GM21786 (cell line): ENCODE measurements at regions not wholly inside any gene's neighbourhood (a gene's known extent, or its start where the extent isn't known, plus 50 kb on each side); places are given as distances from the start of the nearest gene placed in this dataset.

Experiments
- ATAC-seq: cut with Tn5 transposase; IDR thresholded peaks from one replicate; pipeline ENCODE4 v1.9.1; 2021; ENCODE audit not compliant: unreplicated experiment

DNA sequence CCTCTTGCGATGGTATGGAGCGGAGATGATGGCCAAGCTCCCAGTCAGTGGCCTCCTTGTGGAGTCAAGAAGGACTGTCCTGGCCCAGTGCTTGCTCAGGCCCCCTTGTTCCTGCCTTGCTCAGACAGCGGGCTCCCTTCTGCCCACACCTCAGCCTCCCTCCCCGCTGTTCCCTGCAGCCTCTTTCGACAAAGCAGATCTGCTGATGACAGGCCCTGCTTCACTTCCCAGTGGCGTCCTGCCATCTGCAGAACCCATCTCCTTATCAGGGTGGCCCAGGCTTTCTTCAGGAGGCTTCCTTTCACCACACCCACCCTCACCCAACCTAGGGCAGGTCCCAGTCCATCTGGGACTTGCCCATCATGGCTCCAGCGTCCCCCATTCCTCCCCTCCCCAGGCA lies 80.0 kb downstream of the CLDN34 start:
- no peak for ATAC-seq

DNA sequence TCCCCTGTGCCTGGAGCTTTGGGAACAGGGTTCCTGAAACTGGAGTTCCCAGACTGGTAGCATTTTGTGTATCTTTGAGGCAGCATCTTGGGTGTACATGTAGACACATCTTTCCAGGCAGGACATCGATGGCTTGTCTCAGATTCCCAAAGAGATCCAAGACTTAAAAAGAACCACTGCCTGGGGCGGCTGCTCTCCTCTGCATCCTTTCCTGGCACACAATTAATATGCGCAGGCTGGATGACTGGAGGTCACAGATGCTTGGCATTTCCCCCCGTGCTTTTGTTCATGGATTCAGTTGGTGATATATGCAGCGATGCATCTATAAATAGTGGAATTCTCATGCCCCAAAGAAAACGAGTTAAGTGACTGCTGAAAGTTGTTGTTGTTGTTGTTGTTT lies 80.5 kb downstream of the CLDN34 start:
- ATAC-seq: no peak

DNA sequence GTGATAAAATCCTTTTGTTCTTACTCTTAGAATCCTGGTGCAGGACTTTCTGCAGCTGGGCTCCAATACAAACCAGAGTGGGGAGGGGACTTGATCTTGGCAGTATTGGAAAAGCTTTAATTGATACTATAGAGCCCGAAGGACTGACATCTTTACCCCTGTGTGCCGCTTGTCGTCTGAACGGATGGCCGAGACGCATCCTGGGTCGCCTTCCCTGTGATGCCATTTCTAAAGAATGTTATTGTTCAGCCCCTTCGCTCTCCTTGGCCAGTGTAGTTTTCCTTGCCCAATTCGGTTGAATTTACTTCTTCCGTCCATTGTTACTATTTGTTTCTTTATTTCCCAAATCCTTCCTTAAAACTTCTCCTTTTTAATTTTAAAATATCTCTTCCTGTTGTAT lies 80.9 kb downstream of the CLDN34 start:
- ATAC-seq: no peak

DNA sequence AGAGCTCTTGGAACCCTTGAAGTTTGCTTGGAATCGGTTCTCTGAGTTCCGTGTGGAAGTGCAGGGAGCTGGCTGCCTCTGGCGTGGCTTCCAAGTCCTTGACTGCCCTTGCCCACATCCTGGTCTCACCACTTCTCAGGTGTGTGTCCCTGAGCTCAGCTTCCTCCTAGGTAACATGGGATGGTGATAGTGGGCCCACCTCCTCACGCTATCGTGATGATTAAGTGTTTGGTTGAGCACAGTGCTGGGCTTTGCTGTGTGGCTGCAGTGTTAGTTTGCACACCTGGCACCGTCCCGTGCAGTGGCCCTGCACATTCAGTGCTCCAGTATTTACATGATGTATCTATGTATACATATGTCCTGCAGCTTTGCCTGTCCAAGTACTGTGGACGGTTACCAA lies 81.5 kb downstream of the CLDN34 start:
- ATAC-seq: no peak

DNA sequence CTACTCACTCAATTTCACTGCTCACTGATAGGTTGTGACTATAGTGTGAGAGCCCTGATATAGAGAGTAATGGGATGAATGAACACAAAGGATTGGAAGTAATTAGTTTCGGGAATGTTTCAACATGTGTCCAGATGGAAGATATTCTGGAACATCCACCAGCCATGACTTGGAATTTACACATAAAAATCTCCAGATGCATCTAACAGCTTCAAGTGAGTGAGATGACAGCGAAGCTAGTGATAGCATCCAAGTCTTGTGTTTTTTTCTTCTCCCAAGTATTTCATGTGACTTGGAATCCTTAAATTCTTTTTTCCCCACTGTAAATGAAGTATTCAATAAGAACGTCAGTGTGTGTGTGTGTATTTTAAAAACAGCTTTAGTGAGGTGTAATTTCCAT lies 82.1 kb downstream of the CLDN34 start:
- no peak for ATAC-seq

DNA sequence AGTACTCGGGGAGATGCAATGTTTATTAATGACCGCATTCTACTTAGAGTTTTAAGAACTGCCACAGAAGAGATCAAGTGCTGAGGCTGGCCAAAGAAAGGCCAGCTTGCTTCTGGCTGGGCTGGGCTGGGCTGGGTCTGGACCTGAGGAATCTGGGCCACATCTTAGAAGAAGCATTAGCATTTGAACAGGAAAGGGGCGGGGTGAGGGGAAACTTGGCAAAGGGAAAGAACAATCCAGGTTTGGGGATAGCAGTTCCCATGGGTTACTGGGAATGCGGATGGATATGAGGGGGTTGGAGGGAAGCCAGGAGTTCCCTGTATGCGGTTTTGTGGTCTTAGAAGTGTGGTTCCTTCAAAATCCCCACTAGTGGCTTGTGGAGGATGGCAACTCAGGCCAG lies 83.3 kb downstream of the CLDN34 start:
- no peak for ATAC-seq

DNA sequence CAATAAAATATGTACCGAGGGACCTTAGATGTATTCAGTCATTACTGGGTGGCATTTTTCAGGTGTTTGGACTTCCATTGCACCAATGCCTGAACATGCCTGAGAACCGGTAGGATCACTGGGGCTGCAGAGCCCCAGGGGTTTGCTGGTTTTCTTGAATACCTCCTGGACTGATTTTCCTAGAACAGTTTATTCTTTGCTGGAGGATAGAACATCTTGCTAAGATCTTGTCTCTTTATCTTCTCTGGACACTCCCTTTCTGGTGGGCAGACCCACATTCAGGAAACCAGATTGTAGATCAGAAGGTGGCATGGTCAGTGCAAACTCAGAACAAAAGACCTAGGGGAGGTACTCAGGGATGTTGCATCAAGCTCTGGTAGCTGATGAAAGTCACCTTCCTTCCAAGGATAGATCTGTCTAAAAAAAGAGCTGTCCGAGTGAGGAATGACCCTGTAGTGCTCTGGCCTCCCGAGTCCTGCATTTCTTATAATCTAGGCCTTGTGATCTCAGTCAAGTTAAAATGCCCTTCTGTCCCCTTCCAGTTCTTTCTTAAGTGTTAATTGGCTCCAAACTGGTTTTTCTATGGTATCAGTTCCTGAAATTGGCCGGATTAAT lies 84.8 kb downstream of the CLDN34 start:
- no peak for ATAC-seq

DNA sequence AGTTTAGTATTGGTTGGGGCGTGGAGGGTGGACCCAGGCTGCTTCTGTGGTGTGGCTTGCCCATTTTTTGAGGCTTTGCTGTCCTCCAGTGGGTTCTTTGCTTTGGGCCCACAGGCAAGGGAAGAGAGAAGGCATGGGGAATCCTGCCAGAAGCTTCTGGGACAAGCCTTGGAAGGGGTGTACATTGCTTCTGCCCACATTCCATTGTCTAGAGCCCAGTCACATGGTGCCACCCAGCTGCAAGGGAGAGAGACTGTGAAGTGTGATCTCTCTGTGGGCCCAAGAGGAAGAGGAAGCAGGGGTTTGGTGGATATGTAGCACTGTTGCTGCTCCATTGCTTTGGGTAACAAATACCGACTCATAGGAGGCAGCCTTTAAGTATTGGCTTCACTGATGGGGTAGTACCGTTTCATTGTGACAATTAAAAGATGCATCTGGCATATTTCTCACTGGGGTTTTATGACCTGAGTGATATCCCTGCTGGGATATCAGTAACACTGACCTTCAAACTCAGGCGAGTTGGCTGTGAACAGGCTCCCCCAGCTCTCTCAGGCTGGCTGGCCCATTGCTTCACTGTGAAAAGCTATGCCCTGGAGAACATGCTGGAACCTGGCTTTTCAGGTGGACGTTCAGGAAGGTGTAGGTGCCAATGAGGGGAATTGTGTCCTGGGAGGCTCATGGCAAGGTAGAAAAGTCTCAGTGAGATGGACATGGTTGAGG lies 85.9 kb downstream of the CLDN34 start:
- ATAC-seq: no peak

DNA sequence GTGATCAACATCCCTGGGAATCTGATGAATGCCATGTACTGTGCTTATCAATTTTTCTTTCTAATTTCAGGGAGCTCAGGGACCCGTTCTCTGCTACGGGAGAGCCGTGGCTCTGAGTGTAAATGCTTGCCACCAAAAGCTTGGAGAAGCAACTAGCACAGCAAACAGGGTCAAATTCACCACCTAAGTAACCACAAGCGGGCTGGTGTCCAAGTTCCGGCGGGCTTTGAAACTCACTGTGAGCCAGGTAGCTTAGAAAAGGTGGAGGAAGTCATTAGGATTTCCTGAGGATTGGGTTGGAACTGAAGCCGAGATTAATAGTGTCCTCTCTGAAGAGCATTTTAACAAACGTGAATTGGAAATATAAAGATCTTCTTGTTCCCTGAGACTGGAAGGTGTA lies 87.2 kb downstream of the CLDN34 start:
- no peak for ATAC-seq

DNA sequence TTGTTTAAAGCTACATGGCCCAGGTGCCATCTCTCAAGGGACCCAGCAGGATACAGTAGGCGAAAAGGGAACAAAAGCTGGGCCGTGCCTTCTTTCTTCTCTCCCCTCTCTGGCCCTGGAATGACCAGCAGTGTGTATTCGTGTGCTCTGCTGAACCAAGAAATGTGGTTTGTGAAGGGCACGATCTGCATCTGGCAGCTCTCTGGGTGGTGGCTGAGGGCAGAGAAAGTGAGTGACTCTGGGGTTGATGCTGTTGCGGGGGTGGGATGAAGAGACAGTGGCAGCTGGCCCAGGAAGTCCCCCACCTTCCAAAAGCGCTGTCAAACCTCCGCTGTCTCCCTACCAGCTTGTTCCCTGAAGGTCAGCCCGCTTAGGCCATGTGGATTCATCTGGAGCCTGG lies 88.3 kb downstream of the CLDN34 start:
- ATAC-seq: no peak

DNA sequence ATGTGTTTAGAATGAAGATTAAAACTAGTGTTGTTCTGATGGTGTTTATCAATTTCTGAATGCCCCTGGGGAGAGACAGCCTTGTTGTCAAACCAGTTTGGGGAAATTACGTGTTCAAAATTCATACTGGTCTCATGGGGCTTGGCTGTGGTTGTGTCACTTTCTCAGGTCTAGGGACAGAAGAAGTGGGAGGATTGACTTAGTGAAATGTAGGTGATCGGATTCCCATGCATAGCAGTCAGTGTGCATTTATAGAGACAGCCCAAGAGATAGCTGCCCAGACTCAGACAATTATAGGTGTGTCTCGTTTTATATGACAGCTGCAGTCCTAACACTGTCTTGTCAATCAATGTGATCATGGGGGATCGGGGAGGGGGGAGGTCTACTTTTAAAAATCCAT lies 94.4 kb upstream of the CLCN4 start:
- ATAC-seq: no peak

DNA sequence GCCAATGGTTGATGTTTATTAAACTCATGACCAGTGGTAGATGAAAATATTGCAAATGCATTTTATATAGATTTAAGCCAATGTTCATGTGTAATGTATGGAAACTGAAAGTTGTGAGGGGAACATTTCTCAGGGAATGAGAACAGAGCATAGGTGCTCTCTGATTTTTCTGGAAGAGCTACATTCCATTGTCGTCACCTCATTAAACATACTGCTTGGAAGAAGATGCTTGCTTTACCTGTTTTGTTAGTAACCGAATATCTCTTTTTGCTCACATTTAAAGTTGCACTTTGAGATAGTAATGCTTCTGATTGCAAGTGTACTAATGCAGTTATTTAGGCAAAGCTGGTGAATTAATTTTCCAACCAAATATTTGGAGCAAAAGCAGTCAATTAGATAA lies 93.8 kb upstream of the CLCN4 start:
- no peak for ATAC-seq

DNA sequence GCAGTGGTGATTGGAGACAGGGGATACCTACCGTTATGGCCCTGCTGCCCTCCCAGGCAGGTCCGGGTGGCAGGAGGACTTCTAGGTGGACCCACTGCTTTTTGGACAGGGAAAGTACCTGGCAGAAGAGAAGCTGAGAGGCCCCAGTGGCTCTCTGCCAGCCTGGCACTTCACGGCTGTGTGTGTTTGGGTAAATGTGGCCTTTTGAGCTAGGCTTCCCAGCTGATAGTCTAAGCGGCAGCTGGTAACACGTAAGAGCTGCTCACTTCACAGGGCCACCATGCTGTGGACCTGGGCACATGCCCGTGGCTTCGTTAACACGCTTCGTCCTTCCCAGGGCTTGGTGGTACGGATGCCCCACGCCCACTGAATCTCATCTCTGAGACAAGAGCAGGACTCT lies 92.0 kb upstream of the CLCN4 start:
- ATAC-seq: no peak

DNA sequence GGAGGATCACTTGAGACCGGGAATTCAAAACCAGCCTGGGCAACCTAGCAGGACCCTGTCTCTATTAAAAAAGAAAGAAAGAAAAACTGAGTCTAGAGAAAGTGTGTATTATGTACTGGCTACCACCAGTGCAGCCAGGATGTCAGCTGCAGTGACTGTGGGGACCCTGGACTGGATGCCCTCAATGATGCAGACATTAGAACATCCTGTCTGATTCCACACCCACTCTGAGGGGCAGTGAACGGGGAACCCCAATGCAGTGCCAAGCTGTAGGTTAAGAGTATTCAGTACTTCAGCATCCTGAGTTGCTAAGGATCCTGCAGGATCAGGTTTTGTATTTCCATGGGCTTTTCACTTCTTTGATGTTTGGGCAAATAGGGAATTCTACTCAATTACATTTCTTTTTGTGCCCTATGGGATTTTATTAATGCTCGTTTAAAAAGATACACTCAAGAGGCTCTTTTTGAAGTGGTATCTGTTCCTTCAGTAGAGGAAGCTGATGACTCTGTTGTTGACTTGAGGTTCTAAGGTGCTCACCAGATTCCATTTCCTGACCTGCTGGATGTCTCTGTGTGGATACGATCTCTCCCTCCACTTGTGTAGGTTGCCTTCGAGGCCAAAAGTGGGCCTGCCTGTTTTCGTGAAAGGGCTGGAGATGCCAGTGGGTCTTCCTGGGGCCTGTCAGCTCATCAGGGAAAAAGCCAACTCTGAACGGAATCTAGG lies 85.9 kb upstream of the CLCN4 start:
- no peak for ATAC-seq

DNA sequence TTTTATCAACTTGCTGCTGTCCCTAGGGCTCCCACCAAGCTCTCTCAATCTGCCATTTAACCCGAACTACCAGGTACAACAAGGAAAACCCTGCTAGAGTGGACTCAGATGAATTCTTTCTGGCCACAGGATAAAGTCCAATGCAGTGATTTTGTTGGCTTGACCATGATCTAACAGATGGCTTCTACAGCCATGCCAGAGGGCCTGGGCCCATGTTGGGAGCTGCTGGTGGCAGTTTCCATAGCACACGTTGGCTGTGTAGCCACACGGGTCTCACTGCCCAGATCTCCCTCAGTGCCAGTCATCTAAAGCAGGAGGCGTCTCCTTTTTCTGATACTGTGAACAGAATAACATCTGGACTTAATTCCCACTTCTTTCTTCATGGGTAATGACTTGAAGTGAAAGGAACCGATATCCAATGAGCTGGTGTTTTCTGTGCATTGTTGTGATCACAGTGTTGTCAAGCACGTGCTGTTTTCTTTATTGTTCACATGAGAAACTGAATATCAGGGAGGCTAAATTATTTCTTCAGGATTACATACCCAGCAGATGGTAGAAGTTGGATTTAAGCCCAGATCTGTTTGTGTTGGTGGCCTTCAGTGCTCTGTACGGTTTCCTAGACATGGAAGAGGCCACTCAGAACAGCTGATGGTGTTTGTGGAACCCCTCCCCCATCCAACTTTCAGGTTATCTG lies 85.2 kb upstream of the CLCN4 start:
- ATAC-seq: no peak

DNA sequence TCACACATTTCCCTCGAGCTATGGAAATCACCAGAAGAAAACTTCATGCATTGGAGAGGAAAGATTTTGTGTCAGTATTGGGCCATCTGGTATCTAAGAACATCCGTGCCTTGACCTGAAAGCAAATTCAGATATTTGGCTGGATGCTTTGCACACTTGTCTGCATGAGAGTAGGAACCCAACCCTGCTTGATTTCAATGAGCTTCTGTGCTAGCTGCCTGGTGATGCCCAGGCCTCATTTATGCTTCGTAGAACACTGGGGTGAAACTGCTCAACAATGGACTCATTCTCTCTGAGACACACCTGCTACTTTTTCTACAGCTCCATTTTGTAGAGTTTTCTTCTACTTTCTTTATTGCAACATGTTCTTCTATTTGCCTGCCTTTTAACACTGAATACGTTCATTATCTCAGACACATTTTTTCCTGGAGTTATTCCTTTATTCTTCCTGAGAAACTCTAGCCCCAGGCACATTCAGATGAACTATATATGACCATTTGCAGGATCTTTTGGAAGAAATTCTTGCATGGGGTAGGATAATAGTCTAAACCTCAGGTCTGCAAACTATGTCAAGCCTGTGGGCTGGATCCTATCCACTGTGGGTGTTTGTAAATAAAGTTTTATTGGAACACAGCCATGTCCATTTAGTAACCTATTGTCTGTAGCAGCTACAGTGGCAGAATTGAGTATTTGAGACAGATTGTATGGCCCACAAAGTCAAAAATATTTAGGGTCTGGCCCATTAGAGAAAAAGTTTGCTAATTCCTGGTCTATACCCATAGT lies 83.8 kb upstream of the CLCN4 start:
- no peak for ATAC-seq

DNA sequence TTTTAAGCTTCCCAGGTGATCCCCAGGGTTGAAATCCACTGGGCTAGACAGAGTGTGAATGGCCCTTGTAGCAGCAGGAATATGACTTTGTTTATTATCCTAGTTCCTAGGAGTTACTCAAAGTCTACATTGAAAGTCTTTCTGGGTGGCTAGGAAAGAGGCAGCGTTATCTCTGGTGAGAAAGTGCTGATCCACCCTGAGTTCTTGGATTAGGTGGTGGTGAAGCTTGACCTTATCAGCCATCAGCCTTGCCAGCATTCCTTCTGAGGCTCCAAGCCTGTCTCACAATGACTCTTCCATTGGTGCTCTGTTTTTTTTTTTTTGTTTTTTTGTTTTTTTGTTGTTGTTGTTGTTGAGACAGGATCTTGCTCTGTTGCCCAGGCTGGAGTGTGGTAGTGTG lies 83.1 kb upstream of the CLCN4 start:
- no peak for ATAC-seq

DNA sequence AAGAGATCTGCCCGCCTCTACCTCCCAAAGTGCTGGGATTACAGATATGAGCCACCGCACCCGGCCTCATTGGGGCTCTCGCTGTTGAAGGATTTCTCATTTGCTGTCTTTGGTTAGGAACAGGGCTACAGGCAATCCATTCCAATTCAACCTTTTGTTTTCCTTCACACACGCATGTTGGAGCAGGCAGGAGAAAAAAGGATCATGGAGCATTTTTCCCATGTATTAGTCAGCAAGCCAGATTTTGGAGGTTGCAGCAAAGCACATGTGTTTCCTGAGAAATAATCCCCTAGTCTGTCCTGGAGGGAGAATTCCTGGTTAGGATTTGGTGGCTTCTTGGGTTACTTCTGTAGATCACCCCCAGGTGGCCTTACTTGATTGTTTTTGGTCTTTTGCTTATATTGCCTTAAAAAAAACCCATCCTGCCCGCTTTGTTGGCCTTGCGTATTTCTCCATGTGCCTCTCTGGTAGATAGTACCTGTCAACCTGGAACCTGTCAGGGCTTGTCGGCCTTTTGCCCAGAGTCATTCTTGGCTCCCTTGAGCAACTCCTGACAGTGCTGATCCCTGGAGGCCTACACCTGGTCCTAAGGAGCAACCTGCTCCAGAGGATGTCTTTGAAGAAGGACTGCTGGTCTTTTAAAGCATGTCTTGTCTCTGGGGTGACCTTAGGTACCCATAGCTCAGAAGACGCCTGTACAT lies 82.4 kb upstream of the CLCN4 start:
- ATAC-seq: no peak

DNA sequence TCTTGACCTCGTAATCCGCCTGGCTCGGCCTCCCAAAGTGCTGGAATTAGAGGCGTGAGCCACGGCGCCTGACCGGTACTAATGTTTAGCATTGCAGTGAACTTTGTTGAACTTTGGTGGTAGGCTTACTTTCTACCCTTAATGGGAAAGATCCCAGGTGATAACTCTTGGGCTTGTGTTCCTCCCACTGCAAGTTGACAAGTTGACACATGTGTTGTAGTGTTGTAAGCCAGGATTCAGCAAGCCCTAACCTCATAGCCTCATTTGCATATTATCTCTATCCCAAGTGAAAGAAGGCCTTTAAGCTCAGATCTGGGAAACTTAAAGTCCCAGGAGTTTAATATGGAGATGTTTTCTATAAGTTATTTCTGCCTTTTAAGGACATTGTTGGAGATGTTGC lies 80.0 kb upstream of the CLCN4 start:
- no peak for ATAC-seq

DNA sequence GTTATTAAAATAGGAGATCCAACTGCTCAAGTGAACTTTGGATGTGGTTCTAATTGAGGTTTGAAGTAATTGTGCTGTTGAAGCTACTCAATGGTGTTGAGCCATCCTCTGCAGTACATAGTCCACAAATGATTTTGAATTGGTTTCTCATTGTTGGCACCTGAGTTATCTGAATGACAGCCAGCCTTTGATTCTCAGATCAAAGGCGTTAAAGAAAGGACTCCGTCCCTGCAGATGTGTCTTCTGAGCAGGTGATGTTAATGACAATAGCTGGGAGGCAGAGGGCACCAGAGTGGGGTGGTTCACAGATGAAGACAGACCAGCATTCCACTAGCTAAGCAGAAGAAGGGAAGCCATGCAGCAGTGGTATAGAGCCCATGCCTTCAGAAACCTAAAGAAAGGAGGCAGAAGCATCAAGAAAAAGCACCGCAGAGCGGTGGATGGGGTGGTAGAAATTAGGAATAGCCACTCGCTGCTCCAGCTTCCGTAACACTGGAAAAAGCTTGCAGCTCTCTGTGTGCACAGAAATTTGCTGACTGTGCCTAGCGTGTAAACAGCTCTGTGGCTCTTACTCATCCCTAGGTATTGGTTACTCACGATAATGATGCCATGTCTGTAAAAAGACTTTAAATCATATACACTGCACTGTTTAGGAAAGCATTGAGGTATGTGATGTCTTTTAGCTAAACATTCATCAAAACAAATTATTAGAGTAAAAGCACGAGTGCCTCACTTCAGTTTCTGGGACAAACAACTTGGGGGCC lies 79.2 kb upstream of the CLCN4 start:
- ATAC-seq: no peak
